ENCODE measurements at regions not wholly inside any gene's neighbourhood (a gene's known extent, or its start where the extent isn't known, plus 50 kb on each side); places are given as distances from the start of the nearest gene placed in this dataset.

DNA sequence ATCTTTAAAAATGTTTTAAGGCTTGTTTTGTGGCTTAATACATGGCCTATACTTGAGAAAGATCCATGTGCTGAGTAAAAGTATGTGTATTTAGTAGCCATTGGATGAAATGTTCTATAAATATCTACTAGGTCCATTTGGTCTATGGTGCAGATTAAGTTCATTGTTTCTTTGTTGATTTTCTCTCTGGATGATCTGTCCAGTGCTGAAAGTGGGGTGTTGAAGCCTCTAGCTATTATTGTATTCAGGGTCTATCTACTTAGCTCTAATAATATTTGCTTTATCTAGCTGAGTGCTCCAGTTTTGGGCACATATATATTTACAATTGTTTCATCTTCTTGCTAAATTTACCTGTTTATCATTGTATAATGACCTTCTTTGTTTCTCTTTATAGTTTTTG is 272.2 kb upstream of the NR4A3 start:
- Histone ChIP-seq H4K20me1 (replicated peaks in 1 of 2; ENCODE audit: control insufficient read depth in 1 of 2, insufficient read depth in 2 of 2, low read length in 2 of 2) (no peaks in the 10 kb centered on the region), H3K9ac (replicated peaks in 1 of 4; ENCODE audit: extremely low read depth in 1 of 4, low read depth in 3 of 4, low read length in 3 of 4) (no peak overlapping the region), H2BK120ac (replicated peaks; ENCODE audit: low read depth, low read length) (no peak overlapping the region), H3K18ac (ENCODE audit: extremely low read depth, low read length) (no peak overlapping the region), H3K4me2 (ENCODE audit: insufficient read depth in 1 of 2, low read depth in 2 of 2, low read length in 2 of 2) (no peak overlapping the region), H2BK20ac (ENCODE audit: low read length) (no peak overlapping the region), H4K91ac (replicated peaks; ENCODE audit: insufficient read length, low read length) (no peak overlapping the region), H2BK5ac (ENCODE audit: low read depth, low read length) (no peak overlapping the region), H3K23ac (ENCODE audit: insufficient read length) (no peak overlapping the region), H4K8ac (ENCODE audit: extremely low read depth, insufficient read depth, low read length) (no peak overlapping the region), H3K79me2 (ENCODE audit: control insufficient read depth in 1 of 2, insufficient read depth in 2 of 2, low read length in 2 of 2) (no peaks in the 10 kb centered on the region), H2BK15ac (ENCODE audit: low read length) (no peak overlapping the region), H3K14ac (ENCODE audit: insufficient read length) (no peak overlapping the region), H3K4ac (replicated peaks; ENCODE audit: insufficient read length, low read depth, low read length) (no peak overlapping the region), H3K36me3 (ENCODE audit: control insufficient read depth in 2 of 4, insufficient read depth in 4 of 4, low read length in 3 of 4) (no peaks in the 10 kb centered on the region), H2AK5ac (ENCODE audit: low read depth, low read length) (no peak overlapping the region), H3K27me3 (replicated peaks in 1 of 4; ENCODE audit: control insufficient read depth in 3 of 4, extremely low read depth in 1 of 4, insufficient read depth in 3 of 4, low read length in 3 of 4) (no peaks in the 10 kb centered on the region), H3K27ac (ENCODE audit: low read depth, low read length) (no peak overlapping the region), H3K9me3 (ENCODE audit: insufficient read depth in 2 of 2, low read depth in 1 of 2, low read length in 1 of 2) (no peaks in the 10 kb centered on the region), H2BK12ac (ENCODE audit: low read depth, low read length) (no peak overlapping the region), H4K5ac (ENCODE audit: insufficient read length, low read depth, low read length) (no peak overlapping the region), H2AFZ (ENCODE audit: low read length) (no peak overlapping the region), H3K4me1 (replicated peaks in 1 of 4; ENCODE audit: control insufficient read depth in 3 of 4, insufficient read depth in 4 of 4, low read length in 3 of 4) (no peaks in the 10 kb centered on the region), H3K23me2 (ENCODE audit: low read depth, low read length) (no peaks in the 10 kb centered on the region), H3K4me3 (ENCODE audit: extremely low read depth in 1 of 4, insufficient read depth in 2 of 4, low read depth in 3 of 4, low read length in 4 of 4) (no peak overlapping the region), H3K56ac (replicated peaks; ENCODE audit: insufficient read length, low read depth, low read length) (no peak overlapping the region), H3K79me1 (ENCODE audit: low read depth, low read length) (no peaks in the 10 kb centered on the region)
- CTCF ChIA-PET (ENCODE audit: partially characterized antibody): no interaction called here
- DNase-seq (ENCODE audit: low read depth in 1 of 2, low spot score in 2 of 2) (no peak), FAIRE-seq (no peak)
- POLR2A ChIA-PET (ENCODE audit: partially characterized antibody): interaction anchor here (0.7 kb wide), 1 partner anchor 88 kb away, joined by 3 read pairs; no protein-coding TSS in a partner anchor
- TF ChIP-seq FOSL1 (IDR thresholded peaks at IDR 0.05; ENCODE audit: insufficient read depth, low read depth, low read length): no peak
- no peak for TF ChIP-seq JUND (IDR thresholded peaks at IDR 0.05; ENCODE audit: low read length)
- TF ChIP-seq BACH1 (IDR thresholded peaks at IDR 0.05; ENCODE audit: low read length): no peak
- no peak for TF ChIP-seq RBBP5 (IDR thresholded peaks at IDR 0.05; ENCODE audit: borderline replicate concordance, low read depth, low read length)
- TF ChIP-seq TCF12 (IDR thresholded peaks at IDR 0.05; ENCODE audit: low read depth, low read length): no peak
- TF ChIP-seq ATF3 (IDR thresholded peaks at IDR 0.05; ENCODE audit: insufficient read depth, low read depth, low read length): no peak
- TF ChIP-seq, protein P1, sequence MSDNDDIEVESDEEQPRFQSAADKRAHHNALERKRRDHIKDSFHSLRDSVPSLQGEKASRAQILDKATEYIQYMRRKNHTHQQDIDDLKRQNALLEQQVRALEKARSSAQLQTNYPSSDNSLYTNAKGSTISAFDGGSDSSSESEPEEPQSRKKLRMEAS (IDR thresholded peaks at IDR 0.05): no peak
- TF ChIP-seq SIX5 (IDR thresholded peaks at IDR 0.05; ENCODE audit: low read depth, low read length): no peak
- no peak for TF ChIP-seq SRF (IDR thresholded peaks at IDR 0.05; ENCODE audit: low read depth, low read length)
- TF ChIP-seq CREB1 (IDR thresholded peaks at IDR 0.05): no peak
- no peak for TF ChIP-seq TEAD4 (IDR thresholded peaks at IDR 0.05; ENCODE audit: low read depth, low read length)
- no peak for TF ChIP-seq EZH2 (IDR thresholded peaks at IDR 0.05; ENCODE audit: low read depth, low read length, severe bottlenecking)
- no peak for TF ChIP-seq RAD21 (IDR thresholded peaks at IDR 0.05 in 1 of 2, conservative IDR thresholded peaks at IDR 0.05 in 1 of 2; ENCODE audit: low read depth in 2 of 2, low read length in 2 of 2)
- TF ChIP-seq CTBP2 (IDR thresholded peaks at IDR 0.05; ENCODE audit: borderline replicate concordance, insufficient read depth, insufficient read length, low read length): no peak
- no peak for TF ChIP-seq PHF8 (conservative IDR thresholded peaks at IDR 0.05; ENCODE audit: low read depth, low read length)
